ENCODE measurements at regions not wholly inside any gene's neighbourhood (a gene's known extent, or its start where the extent isn't known, plus 50 kb on each side); places are given as distances from the start of the nearest gene placed in this dataset.

GRCh38 chr5:87503004-87503403 lies 90.3 kb upstream of the CCNH start:
- ATAC-seq, result no peak
- Histone ChIP-seq H3K4me3 (no peak overlapping the region), H3K36me3 (ENCODE audit: low read depth) (no peaks in the 10 kb centered on the region), H3K4me1 (ENCODE audit: low read depth) (no peaks in the 10 kb centered on the region), H3K9me3 (no peaks in the 10 kb centered on the region)
- no peak for DNase-seq
- intact Hi-C loops (cut with DNase I, micrococcal nuclease), result no loop called here
- no peak for TF ChIP-seq CTCF (IDR thresholded peaks at IDR 0.05)

GRCh38 chr5:87499478-87500410 lies 87.0 kb upstream of the CCNH start:
- no peaks in the 10 kb centered on the region for H3K36me3 ChIP-seq (ENCODE audit: low read depth)
- TF ChIP-seq CTCF (IDR thresholded peaks at IDR 0.05), result no peak
- intact Hi-C loops (cut with DNase I, micrococcal nuclease), result no loop called here
- DNase-seq (no peak), ATAC-seq (no peak)
- H3K4me1 ChIP-seq (ENCODE audit: low read depth), result no peaks in the 10 kb centered on the region
- no peaks in the 10 kb centered on the region for H3K9me3 ChIP-seq
- H3K4me3 ChIP-seq, result no peak overlapping the region

All from mucosa of descending colon (tissue), 3 donors.